B cell (primary cell): ENCODE measurements at regions not wholly inside any gene's neighbourhood (a gene's known extent, or its start where the extent isn't known, plus 50 kb on each side); places are given as distances from the start of the nearest gene placed in this dataset.

Experiments used
- ATAC-seq: fragments of 200-7000 bp; cut with Tn5 transposase; one replicate; pipeline ENCODE4 v1.10.0; 2021; ENCODE audit warnings: low read depth, mild to moderate bottlenecking, moderate number of reproducible peaks, moderate library complexity
- CTCF ChIA-PET: fragments of 350-600 bp; sonication (Branson Sonifier 250); formaldehyde crosslinking; loops from one replicate; lab custom pipeline; 2021; ENCODE audit warnings: antibody characterized with exemption, inconsistent platforms; lab: Charles Lee
- POLR2A ChIA-PET: fragments of 350-600 bp; sonication (Branson Sonifier 250); formaldehyde crosslinking; loops from one replicate; lab custom pipeline; 2021; ENCODE audit warnings: antibody characterized with exemption; lab: Charles Lee
- DNase-seq: peaks from one replicate; pipeline ENCODE4 v3.0.0; 2013
- H2AFZ ChIP-seq: 2 replicates; pipeline ENCODE4 v1.6.1; 2012; ENCODE audit warnings: mild to moderate bottlenecking, low read depth, low read length; ENCODE audit not compliant: insufficient read depth, poor library complexity, severe bottlenecking
- H3K27ac ChIP-seq, 2 donors: 1 replicate in 1 of 2; 2 replicates in 1 of 2; pipeline ENCODE4 v1.5.1; 2012 to 2013; ENCODE audit warnings: low read length in 2 of 2, mild to moderate bottlenecking in 2 of 2, moderate library complexity in 1 of 2
- H3K27me3 ChIP-seq, 4 experiments: fragments of 200-600 bp in 1 of 4; sonication (generic) in 1 of 4; replicated peaks in 1 of 4; 1 replicate in 2 of 4; 2 replicates in 2 of 4; pipeline versions ENCODE4 v1.6.1 to v1.7.0; 2013 to 2016; ENCODE audit warnings: low read length in 3 of 4, mild to moderate bottlenecking in 2 of 4, mixed read lengths in 1 of 4, moderate library complexity in 1 of 4; ENCODE audit not compliant: insufficient read depth in 4 of 4, control insufficient read depth in 3 of 4; ENCODE audit errors: control extremely low read depth in 1 of 4
- H3K36me3 ChIP-seq, 2 experiments: replicated peaks in 1 of 2; 1 replicate in 1 of 2; 2 replicates in 1 of 2; pipeline versions ENCODE4 v1.6.1 to v1.7.1; 2013; ENCODE audit warnings: low read length in 1 of 2; ENCODE audit not compliant: insufficient read depth in 2 of 2, control insufficient read depth in 1 of 2; ENCODE audit errors: control extremely low read depth in 1 of 2, extremely low read depth in 1 of 2
- H3K4me1 ChIP-seq, 2 donors: fragments of 200-600 bp in 1 of 2; sonication (generic) in 1 of 2; 1 replicate in 1 of 2; 2 replicates in 1 of 2; pipeline versions ENCODE4 v1.5.1 to v1.6.1; 2013 to 2017; ENCODE audit warnings: low read length in 2 of 2; ENCODE audit not compliant: control insufficient read depth in 2 of 2, insufficient read depth in 2 of 2
- H3K4me2 ChIP-seq: replicated peaks from 2 replicates; pipeline ENCODE3; 2012; ENCODE audit warnings: mild to moderate bottlenecking, low read depth, low read length; ENCODE audit not compliant: poor library complexity, severe bottlenecking
- H3K4me3 ChIP-seq, 5 experiments: fragments of 200-600 bp in 1 of 5; sonication (generic) in 1 of 5; 1 replicate in 3 of 5; 2 replicates in 2 of 5; pipeline versions ENCODE4 v1.5.1 to v1.7.0; 2011 to 2016; ENCODE audit warnings: low read length in 4 of 5, mild to moderate bottlenecking in 4 of 5, low read depth in 2 of 5, control low read depth in 1 of 5, moderate library complexity in 1 of 5; ENCODE audit not compliant: insufficient read depth in 1 of 5; ENCODE audit errors: control extremely low read depth in 1 of 5, extremely low read depth in 1 of 5
- H3K79me2 ChIP-seq: fragments of 200-600 bp; sonication (generic); one replicate; pipeline ENCODE4 v1.6.0; 2016; ENCODE audit warnings: low read length; ENCODE audit not compliant: control insufficient read depth, insufficient read depth
- H3K9ac ChIP-seq: fragments of 200-600 bp; sonication (generic); 2 replicates; pipeline ENCODE4 v1.6.1; 2017; ENCODE audit warnings: mild to moderate bottlenecking, low read length, moderate library complexity
- H3K9me3 ChIP-seq, 3 donors: one replicate each; pipeline versions ENCODE4 v1.6.1 to v1.7.1; 2013; ENCODE audit warnings: low read length in 2 of 3; ENCODE audit not compliant: control insufficient read depth in 2 of 3, insufficient read depth in 1 of 3; ENCODE audit errors: control extremely low read depth in 1 of 3
- H4K20me1 ChIP-seq: 2 replicates; pipeline ENCODE4 v1.6.0; 2012; ENCODE audit warnings: mild to moderate bottlenecking, low read length; ENCODE audit not compliant: insufficient read depth, control insufficient read depth, poor library complexity, severe bottlenecking
- H3K27ac Mint-ChIP-seq: one replicate; pipeline ENCODE4 v1.8.0; 2021; ENCODE audit warnings: mixed read lengths
- H3K27me3 Mint-ChIP-seq: one replicate; pipeline ENCODE4 v1.8.0; 2021; ENCODE audit warnings: mixed read lengths
- H3K4me1 Mint-ChIP-seq: one replicate; pipeline ENCODE4 v1.8.0; 2021; ENCODE audit warnings: mixed read lengths
- H3K4me3 Mint-ChIP-seq: one replicate; pipeline ENCODE4 v1.8.0; 2021; ENCODE audit warnings: mixed read lengths
- H3K9me3 Mint-ChIP-seq: one replicate; pipeline ENCODE4 v1.8.0; 2022; ENCODE audit warnings: mixed read lengths; ENCODE audit not compliant: insufficient read depth
- CTCF ChIP-seq: fragments of 200-600 bp; IDR thresholded peaks from one replicate; pipeline ENCODE4 v1.8.0; 2022; ENCODE audit warnings: antibody characterized with exemption, mild to moderate bottlenecking
- EZH2 ChIP-seq: IDR thresholded peaks from 2 replicates; pipeline ENCODE4 v1.6.1; 2012; ENCODE audit warnings: borderline replicate concordance, low read depth, mild to moderate bottlenecking, moderate library complexity, low read length; ENCODE audit not compliant: insufficient read depth, poor library complexity, severe bottlenecking
- WGBS: methylation state at CpG from one replicate; pipeline ENCODE4 v1.1.5; 2013; ENCODE audit warnings: missing lambda C conversion rate; ENCODE audit not compliant: insufficient coverage; 5-methylcytosine and 5-hydroxymethylcytosine counted together
- intact Hi-C: fragments of 100-400 bp; cut with micrococcal nuclease; formaldehyde crosslinking; loops from one replicate; pipeline ENCODE4 v1.10.0; 2022

- Mint-ChIP-seq H3K4me1 (no peaks in the 10 kb centered on the region), H3K27me3 (no peaks in the 10 kb centered on the region), H3K9me3 (peaks cover 2% of the 10 kb centered on the region), H3K4me3 (no peak overlapping the region), H3K27ac (no peak overlapping the region)
- no peak overlapping the region for H3K9ac ChIP-seq
- TF ChIP-seq EZH2 (no peak), CTCF (no peak)
- H3K27me3 ChIP-seq: no peaks in the 10 kb centered on the region
- H3K4me1 ChIP-seq: no peaks in the 10 kb centered on the region
- ChIA-PET CTCF (no interaction called here), POLR2A (no interaction called here)
- H3K79me2 ChIP-seq: no peaks in the 10 kb centered on the region
- WGBS: 85% methylated on average over 6 of the region's 9 CpGs
- H4K20me1 ChIP-seq: no peaks in the 10 kb centered on the region
- no peak overlapping the region for H3K27ac ChIP-seq
- H3K9me3 ChIP-seq: peaks cover 0 to 5% (median 0%) of the 10 kb centered on the region in 3 donors
- H3K4me2 ChIP-seq: no peak overlapping the region
- no peak overlapping the region for H2AFZ ChIP-seq
- no peaks in the 10 kb centered on the region for H3K36me3 ChIP-seq
- intact Hi-C loops: no loop called here
- DNase-seq: no peak
- ATAC-seq: no peak
- no peak overlapping the region for H3K4me3 ChIP-seq
These were observed 1291.0 kb downstream of the ARAP2 start for GRCh38 chr4:34953145-34953799.

GRCh38 chr4:34964613-34965012 is 1279.7 kb downstream of the ARAP2 start:
- Histone ChIP-seq H3K79me2 (no peaks in the 10 kb centered on the region), H3K36me3 (no peaks in the 10 kb centered on the region), H3K4me1 (no peaks in the 10 kb centered on the region), H2AFZ (no peak overlapping the region), H3K27ac (no peak overlapping the region), H3K4me2 (no peak overlapping the region), H4K20me1 (no peaks in the 10 kb centered on the region), H3K27me3 (no peaks in the 10 kb centered on the region), H3K9ac (no peak overlapping the region), H3K4me3 (no peak overlapping the region), H3K9me3 (no peaks in the 10 kb centered on the region)
- no peak for DNase-seq
- CTCF ChIA-PET: no interaction called here
- Mint-ChIP-seq H3K9me3 (no peaks in the 10 kb centered on the region), H3K27me3 (no peaks in the 10 kb centered on the region), H3K4me1 (no peaks in the 10 kb centered on the region), H3K4me3 (no peak overlapping the region), H3K27ac (no peak overlapping the region)
- POLR2A ChIA-PET: no interaction called here
- intact Hi-C loops: no loop called here
- WGBS: no CpG with 5 or more reads among the region's 2 CpGs
- TF ChIP-seq EZH2: no peak
- no peak for TF ChIP-seq CTCF
- ATAC-seq: no peak
